Lower leg skin (tissue), 3 donors: ENCODE measurements at regions not wholly inside any gene's neighbourhood (a gene's known extent, or its start where the extent isn't known, plus 50 kb on each side); places are given as distances from the start of the nearest gene placed in this dataset.

Experiments used
- POLR2A ChIP-seq, 2 donors: fragments of 450-650 bp; IDR thresholded peaks; one replicate each; pipeline ENCODE4 v1.6.1; 2016 to 2017; ENCODE audit warnings: antibody characterized with exemption in 2 of 2, mild to moderate bottlenecking in 1 of 2, moderate library complexity in 1 of 2
- TF ChIP-seq, protein P1 (sequence below), 3 donors: fragments of 450-650 bp; IDR thresholded peaks; one replicate each; pipeline ENCODE4 v1.5.1; 2016; ENCODE audit warnings: antibody characterized with exemption in 3 of 3, mild to moderate bottlenecking in 3 of 3, moderate library complexity in 2 of 3

DNA sequence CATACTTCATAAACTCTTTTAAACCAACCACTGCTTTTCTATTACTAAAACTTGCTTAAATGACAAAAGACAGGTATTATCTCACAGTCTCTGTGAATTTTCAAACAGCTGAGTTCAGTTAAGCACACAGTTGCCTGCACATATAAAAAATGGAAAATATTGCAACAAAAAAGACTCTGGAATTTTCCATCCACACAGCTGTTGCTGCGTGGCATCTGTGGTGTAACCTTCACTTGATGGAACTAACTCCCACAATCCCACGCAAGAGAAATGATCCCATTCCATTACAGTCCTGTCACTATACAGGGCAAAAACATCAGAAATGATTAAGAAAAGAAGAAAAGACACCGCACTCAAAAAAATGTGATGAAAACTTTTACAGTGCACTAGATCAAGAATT lies 149.8 kb upstream of the TBL1X start:
- TF ChIP-seq, protein P1, sequence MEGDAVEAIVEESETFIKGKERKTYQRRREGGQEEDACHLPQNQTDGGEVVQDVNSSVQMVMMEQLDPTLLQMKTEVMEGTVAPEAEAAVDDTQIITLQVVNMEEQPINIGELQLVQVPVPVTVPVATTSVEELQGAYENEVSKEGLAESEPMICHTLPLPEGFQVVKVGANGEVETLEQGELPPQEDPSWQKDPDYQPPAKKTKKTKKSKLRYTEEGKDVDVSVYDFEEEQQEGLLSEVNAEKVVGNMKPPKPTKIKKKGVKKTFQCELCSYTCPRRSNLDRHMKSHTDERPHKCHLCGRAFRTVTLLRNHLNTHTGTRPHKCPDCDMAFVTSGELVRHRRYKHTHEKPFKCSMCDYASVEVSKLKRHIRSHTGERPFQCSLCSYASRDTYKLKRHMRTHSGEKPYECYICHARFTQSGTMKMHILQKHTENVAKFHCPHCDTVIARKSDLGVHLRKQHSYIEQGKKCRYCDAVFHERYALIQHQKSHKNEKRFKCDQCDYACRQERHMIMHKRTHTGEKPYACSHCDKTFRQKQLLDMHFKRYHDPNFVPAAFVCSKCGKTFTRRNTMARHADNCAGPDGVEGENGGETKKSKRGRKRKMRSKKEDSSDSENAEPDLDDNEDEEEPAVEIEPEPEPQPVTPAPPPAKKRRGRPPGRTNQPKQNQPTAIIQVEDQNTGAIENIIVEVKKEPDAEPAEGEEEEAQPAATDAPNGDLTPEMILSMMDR (IDR thresholded peaks at IDR 0.05) = no peak
- TF ChIP-seq POLR2A (IDR thresholded peaks at IDR 0.05) = no peak
